Hepatocyte (in vitro differentiated cells): ENCODE measurements at regions not wholly inside any gene's neighbourhood (a gene's known extent, or its start where the extent isn't known, plus 50 kb on each side); places are given as distances from the start of the nearest gene placed in this dataset.

Source experiments
- EZH2 ChIP-seq: fragments of 200-600 bp; sonication (generic); IDR thresholded peaks from 2 replicates; pipeline ENCODE4 v1.6.1; 2016; ENCODE audit warnings: antibody characterized with exemption, mild to moderate bottlenecking, borderline replicate concordance
- TF ChIP-seq, protein P1 (sequence below): fragments of 200-600 bp; sonication (generic); IDR thresholded peaks from 2 replicates; pipeline ENCODE4 v1.5.1; 2016; ENCODE audit warnings: antibody characterized with exemption, mild to moderate bottlenecking; ENCODE audit not compliant: poor library complexity

DNA sequence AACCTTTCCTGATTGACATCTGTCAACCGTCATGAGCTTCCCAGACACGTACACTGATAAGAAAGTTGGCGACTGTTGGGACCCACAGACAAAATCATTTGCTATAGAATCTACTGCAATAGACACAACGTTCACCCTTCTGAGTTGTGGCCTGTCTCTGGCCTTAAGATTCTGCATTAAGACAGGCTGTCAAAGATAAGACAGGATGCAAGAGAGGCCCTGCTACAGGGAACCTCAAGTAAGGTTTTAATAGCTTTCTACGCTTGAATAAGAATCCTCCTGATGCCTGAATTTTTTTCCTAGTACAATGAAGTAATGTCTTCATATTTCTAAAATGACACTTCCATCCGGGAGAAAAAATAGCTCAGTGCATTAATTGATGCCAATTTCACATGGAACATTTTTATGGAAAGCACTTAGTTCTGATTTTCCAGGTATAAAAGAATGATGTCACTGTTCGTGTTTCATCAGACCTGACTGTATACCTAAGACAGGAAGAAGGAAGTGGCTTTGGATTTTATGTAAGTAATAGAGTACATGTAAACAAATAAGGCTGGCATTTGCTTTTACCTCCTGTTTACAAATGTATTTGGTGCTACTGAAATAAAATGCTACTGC, 275.2 kb upstream of the GPC6 start:
- TF ChIP-seq, protein P1, sequence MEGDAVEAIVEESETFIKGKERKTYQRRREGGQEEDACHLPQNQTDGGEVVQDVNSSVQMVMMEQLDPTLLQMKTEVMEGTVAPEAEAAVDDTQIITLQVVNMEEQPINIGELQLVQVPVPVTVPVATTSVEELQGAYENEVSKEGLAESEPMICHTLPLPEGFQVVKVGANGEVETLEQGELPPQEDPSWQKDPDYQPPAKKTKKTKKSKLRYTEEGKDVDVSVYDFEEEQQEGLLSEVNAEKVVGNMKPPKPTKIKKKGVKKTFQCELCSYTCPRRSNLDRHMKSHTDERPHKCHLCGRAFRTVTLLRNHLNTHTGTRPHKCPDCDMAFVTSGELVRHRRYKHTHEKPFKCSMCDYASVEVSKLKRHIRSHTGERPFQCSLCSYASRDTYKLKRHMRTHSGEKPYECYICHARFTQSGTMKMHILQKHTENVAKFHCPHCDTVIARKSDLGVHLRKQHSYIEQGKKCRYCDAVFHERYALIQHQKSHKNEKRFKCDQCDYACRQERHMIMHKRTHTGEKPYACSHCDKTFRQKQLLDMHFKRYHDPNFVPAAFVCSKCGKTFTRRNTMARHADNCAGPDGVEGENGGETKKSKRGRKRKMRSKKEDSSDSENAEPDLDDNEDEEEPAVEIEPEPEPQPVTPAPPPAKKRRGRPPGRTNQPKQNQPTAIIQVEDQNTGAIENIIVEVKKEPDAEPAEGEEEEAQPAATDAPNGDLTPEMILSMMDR = no peak
- no peak for TF ChIP-seq EZH2
